Natural killer cell (primary cell): ENCODE measurements at regions not wholly inside any gene's neighbourhood (a gene's known extent, or its start where the extent isn't known, plus 50 kb on each side); places are given as distances from the start of the nearest gene placed in this dataset.
"Not testable (repeated sequence)": the region's sequence is repeated elsewhere in the genome, so short reads cannot be mapped to it uniquely, and the experiment has no call there.

Experiments used
- ATAC-seq, 3 donors: fragments of 150-1000 bp in 2 of 3; fragments of 200-7000 bp in 1 of 3; cut with Tn5 transposase; 1 replicate in 1 of 3; 2 replicates in 2 of 3; pipeline ENCODE4 v1.10.0; 2021; ENCODE audit warnings: mild to moderate bottlenecking in 2 of 3, moderate library complexity in 2 of 3
- DNase-seq, 2 donors: peaks; one replicate each; pipeline versions ENCODE4 v3.0.0 to v3.0.0-alpha.2; 2013 to 2021; ENCODE audit warnings: mixed read lengths in 1 of 2
- H3K27ac ChIP-seq: one replicate; pipeline ENCODE4 v1.5.1; 2013; ENCODE audit warnings: mild to moderate bottlenecking, low read length
- H3K27me3 ChIP-seq: one replicate; pipeline ENCODE4 v1.6.1; 2013; ENCODE audit warnings: low read length; ENCODE audit not compliant: control insufficient read depth, insufficient read depth
- H3K36me3 ChIP-seq: one replicate; pipeline ENCODE4 v1.6.1; 2013; ENCODE audit warnings: low read length; ENCODE audit not compliant: control insufficient read depth, insufficient read depth
- H3K4me1 ChIP-seq: one replicate; pipeline ENCODE4 v1.6.1; 2013; ENCODE audit warnings: low read length; ENCODE audit not compliant: control insufficient read depth, insufficient read depth
- H3K4me3 ChIP-seq: one replicate; pipeline ENCODE4 v1.5.1; 2013; ENCODE audit warnings: low read length
- H3K9me3 ChIP-seq: one replicate; pipeline ENCODE4 v1.6.1; 2013; ENCODE audit warnings: low read length; ENCODE audit not compliant: control insufficient read depth, insufficient read depth
- H3K27ac Mint-ChIP-seq, 2 donors: one replicate each; pipeline ENCODE4 v1.8.0; 2022; ENCODE audit warnings: mild to moderate bottlenecking in 2 of 2, mixed read lengths in 2 of 2, moderate library complexity in 1 of 2
- H3K27me3 Mint-ChIP-seq, 2 donors: one replicate each; pipeline ENCODE4 v1.8.0; 2022; ENCODE audit warnings: low read depth in 2 of 2, mixed read lengths in 2 of 2
- H3K36me3 Mint-ChIP-seq: one replicate; pipeline ENCODE4 v1.8.0; 2022; ENCODE audit warnings: mixed read lengths
- H3K4me1 Mint-ChIP-seq, 2 donors: one replicate each; pipeline ENCODE4 v1.8.0; 2022; ENCODE audit warnings: mixed read lengths in 2 of 2
- H3K4me3 Mint-ChIP-seq: one replicate; pipeline ENCODE4 v1.8.0; 2022; ENCODE audit warnings: mild to moderate bottlenecking, moderate library complexity, mixed read lengths
- H3K9me3 Mint-ChIP-seq, 2 donors: one replicate each; pipeline ENCODE4 v1.8.0; 2022; ENCODE audit warnings: mixed read lengths in 2 of 2
- WGBS: methylation state at CpG from one replicate; pipeline ENCODE4 v1.1.7; 2013; ENCODE audit warnings: missing lambda C conversion rate; ENCODE audit not compliant: insufficient coverage; 5-methylcytosine and 5-hydroxymethylcytosine counted together
- intact Hi-C: fragments of 100-400 bp; cut with micrococcal nuclease; formaldehyde crosslinking; loops from one replicate; pipeline ENCODE4 v1.14.2; 2022
- TF ChIP-seq, protein P1 (sequence below): fragments of 200-600 bp; IDR thresholded peaks from one replicate; pipeline ENCODE4 v1.8.0; 2022; ENCODE audit warnings: antibody characterized with exemption

GRCh38 chr10:123221418-123221817 is 67.2 kb downstream of the BUB3 start:
- no peak for DNase-seq
- Histone ChIP-seq H3K9me3 (no peaks in the 10 kb centered on the region), H3K36me3 (no peaks in the 10 kb centered on the region), H3K4me3 (no peak overlapping the region), H3K27ac (no peak overlapping the region), H3K27me3 (no peaks in the 10 kb centered on the region), H3K4me1 (no peaks in the 10 kb centered on the region)
- Mint-ChIP-seq H3K9me3 (no peaks in the 10 kb centered on the region), H3K27me3 (no peaks in the 10 kb centered on the region), H3K36me3 (peaks cover 2% of the 10 kb centered on the region), H3K27ac (no peak overlapping the region), H3K4me1 (peaks cover 0 to 5% of the 10 kb centered on the region in 2 donors), H3K4me3 (no peak overlapping the region)
- no peak for ATAC-seq
- TF ChIP-seq, protein P1, sequence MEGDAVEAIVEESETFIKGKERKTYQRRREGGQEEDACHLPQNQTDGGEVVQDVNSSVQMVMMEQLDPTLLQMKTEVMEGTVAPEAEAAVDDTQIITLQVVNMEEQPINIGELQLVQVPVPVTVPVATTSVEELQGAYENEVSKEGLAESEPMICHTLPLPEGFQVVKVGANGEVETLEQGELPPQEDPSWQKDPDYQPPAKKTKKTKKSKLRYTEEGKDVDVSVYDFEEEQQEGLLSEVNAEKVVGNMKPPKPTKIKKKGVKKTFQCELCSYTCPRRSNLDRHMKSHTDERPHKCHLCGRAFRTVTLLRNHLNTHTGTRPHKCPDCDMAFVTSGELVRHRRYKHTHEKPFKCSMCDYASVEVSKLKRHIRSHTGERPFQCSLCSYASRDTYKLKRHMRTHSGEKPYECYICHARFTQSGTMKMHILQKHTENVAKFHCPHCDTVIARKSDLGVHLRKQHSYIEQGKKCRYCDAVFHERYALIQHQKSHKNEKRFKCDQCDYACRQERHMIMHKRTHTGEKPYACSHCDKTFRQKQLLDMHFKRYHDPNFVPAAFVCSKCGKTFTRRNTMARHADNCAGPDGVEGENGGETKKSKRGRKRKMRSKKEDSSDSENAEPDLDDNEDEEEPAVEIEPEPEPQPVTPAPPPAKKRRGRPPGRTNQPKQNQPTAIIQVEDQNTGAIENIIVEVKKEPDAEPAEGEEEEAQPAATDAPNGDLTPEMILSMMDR = no peak
- intact Hi-C loops = no loop called here

DNA sequence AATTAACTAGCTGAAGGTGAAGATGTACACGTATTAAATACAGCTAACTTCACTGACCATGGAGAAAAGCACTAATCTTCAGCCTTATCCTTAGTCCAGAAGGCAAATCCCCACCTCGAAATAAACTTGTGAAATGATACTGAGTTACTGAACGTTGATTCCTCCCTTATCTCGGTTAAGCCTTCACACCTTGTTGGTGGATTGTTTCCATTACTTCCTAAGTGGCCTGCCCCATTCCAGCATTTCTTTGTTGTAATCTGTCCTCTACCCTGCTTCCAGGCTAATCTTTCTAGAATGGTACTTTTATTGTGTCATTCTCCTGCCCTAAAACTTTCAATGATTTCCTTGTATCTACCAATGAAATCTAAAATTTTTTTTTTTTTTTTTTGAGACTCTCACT is 68.6 kb downstream of the BUB3 start:
- no peak overlapping the region for H3K27ac Mint-ChIP-seq
- no peak overlapping the region for H3K4me3 Mint-ChIP-seq
- 83% methylated on average over 4 of the region's 4 CpGs for WGBS

GRCh38 chr10:123227706-123228105 is 73.5 kb downstream of the BUB3 start:
- no peaks in the 10 kb centered on the region for H3K27me3 Mint-ChIP-seq
- Histone ChIP-seq H3K36me3 (peaks cover 2% of the 10 kb centered on the region), H3K4me1 (no peaks in the 10 kb centered on the region), H3K9me3 (no peaks in the 10 kb centered on the region), H3K4me3 (no peak overlapping the region), H3K27me3 (no peaks in the 10 kb centered on the region), H3K27ac (no peak overlapping the region)
- H3K9me3 Mint-ChIP-seq = peaks cover 0 to 2% of the 10 kb centered on the region in 2 donors
- no peaks in the 10 kb centered on the region for H3K36me3 Mint-ChIP-seq
- H3K4me1 Mint-ChIP-seq = no peaks in the 10 kb centered on the region
- WGBS = 96% methylated on average over 2 of the region's 2 CpGs
- H3K4me3 Mint-ChIP-seq = no peak overlapping the region
- DNase-seq = no peak
- H3K27ac Mint-ChIP-seq = no peak overlapping the region
- intact Hi-C loops = no loop called here
- no peak for ATAC-seq
- TF ChIP-seq, protein P1 = no peak

More for the DNA sequence above, 68.6 kb downstream of the BUB3 start:
- TF ChIP-seq, protein P1 = no peak
- no peaks in the 10 kb centered on the region for H3K27me3 ChIP-seq
- H3K4me1 ChIP-seq = no peaks in the 10 kb centered on the region
- no peak overlapping the region for H3K4me3 ChIP-seq
- no peaks in the 10 kb centered on the region for H3K36me3 ChIP-seq
- H3K9me3 ChIP-seq = no peaks in the 10 kb centered on the region
- no peak overlapping the region for H3K27ac ChIP-seq
- intact Hi-C loops = no loop called here
- Mint-ChIP-seq H3K36me3 (no peaks in the 10 kb centered on the region), H3K4me1 (peaks cover 0 to 5% of the 10 kb centered on the region in 2 donors), H3K9me3 (no peaks in the 10 kb centered on the region), H3K27me3 (no peaks in the 10 kb centered on the region)
- ATAC-seq = no peak
- DNase-seq = no peak

- ATAC-seq (no peak), DNase-seq (no peak)
- peaks cover 2 to 4% of the 10 kb centered on the region in 2 donors for H3K9me3 Mint-ChIP-seq
- H3K4me3 ChIP-seq = no peak overlapping the region
- peaks cover 11% of the 10 kb centered on the region for H3K9me3 ChIP-seq
- intact Hi-C loops = no loop called here
- H3K36me3 Mint-ChIP-seq = peaks cover 4% of the 10 kb centered on the region
- WGBS = 92% methylated on average over 5 of the region's 8 CpGs
- no peak overlapping the region for H3K4me3 Mint-ChIP-seq
- no peaks in the 10 kb centered on the region for H3K4me1 Mint-ChIP-seq
- H3K27ac ChIP-seq = no peak overlapping the region
- no peak overlapping the region for H3K27ac Mint-ChIP-seq
- TF ChIP-seq, protein P1 = no peak
- no peaks in the 10 kb centered on the region for H3K4me1 ChIP-seq
- H3K27me3 Mint-ChIP-seq = no peaks in the 10 kb centered on the region
- no peaks in the 10 kb centered on the region for H3K27me3 ChIP-seq
- peaks cover 2% of the 10 kb centered on the region for H3K36me3 ChIP-seq
These were observed 75.9 kb downstream of the BUB3 start for GRCh38 chr10:123229927-123230630.

DNA sequence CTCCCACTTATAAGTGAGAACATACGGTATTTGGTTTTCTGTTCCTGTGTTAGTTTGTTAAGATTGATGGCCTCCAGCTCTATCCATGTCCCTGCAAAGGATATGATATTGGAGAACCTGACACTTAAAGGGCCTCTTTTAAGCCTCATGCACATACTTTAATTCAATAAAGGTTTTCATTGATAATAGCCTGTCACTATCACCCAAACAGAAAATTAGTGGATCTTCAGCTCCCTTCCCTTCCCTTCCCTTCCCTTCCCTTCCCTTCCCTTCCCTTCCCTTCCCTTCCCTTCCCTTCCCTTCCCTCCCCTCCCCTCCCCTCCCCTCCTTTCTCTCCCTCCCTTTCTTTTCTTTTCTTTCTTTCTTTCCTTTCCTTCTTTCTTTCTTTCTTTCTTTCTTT is 78.7 kb downstream of the BUB3 start:
- H3K27me3 Mint-ChIP-seq, DNase-seq, H3K36me3 ChIP-seq, H3K36me3 Mint-ChIP-seq, intact Hi-C loops, H3K27ac Mint-ChIP-seq, H3K4me1 ChIP-seq, H3K9me3 Mint-ChIP-seq, H3K4me3 Mint-ChIP-seq, H3K27me3 ChIP-seq, H3K27ac ChIP-seq, ATAC-seq, H3K4me3 ChIP-seq, H3K4me1 Mint-ChIP-seq: not testable (repeated sequence)
- peaks cover 18% of the 10 kb centered on the region for H3K9me3 ChIP-seq
- WGBS = 86% methylated on average over 1 of the region's 1 CpG
